H1 (cell line): ENCODE measurements at regions not wholly inside any gene's neighbourhood (a gene's known extent, or its start where the extent isn't known, plus 50 kb on each side); places are given as distances from the start of the nearest gene placed in this dataset.

ENCODE experiments used
- CTCF ChIA-PET: fragments of 300-600 bp; sonication (Branson Sonifier 250); formaldehyde crosslinking; loops from one replicate; lab custom pipeline; 2021; ENCODE audit not compliant: partially characterized antibody; lab: Charles Lee
- POLR2A ChIA-PET: fragments of 300-600 bp; sonication (Branson Sonifier 250); formaldehyde crosslinking; loops from one replicate; lab custom pipeline; 2021; ENCODE audit warnings: inconsistent platforms; ENCODE audit not compliant: partially characterized antibody; lab: Charles Lee
- DNase-seq, 2 experiments: peaks; one replicate each; pipeline versions ENCODE4 v3.0.0 to v3.0.0-alpha.2; 2010 to 2022; ENCODE audit warnings: low spot score in 2 of 2, low read depth in 1 of 2, mixed read lengths in 1 of 2
- FAIRE-seq: peaks from 2 replicates; lab custom pipeline; 2011; peaks lifted over from hg19 to GRCh38; lab: Jason Lieb, UNC
- H2AFZ ChIP-seq: 2 replicates; pipeline ENCODE4 v1.8.1; 2012; ENCODE audit warnings: low read length, inconsistent platforms
- H2AK5ac ChIP-seq: 2 replicates; pipeline ENCODE4 v1.6.1; 2013; ENCODE audit warnings: low read depth, low read length
- H2BK120ac ChIP-seq: replicated peaks from 2 replicates; pipeline ENCODE3; 2013; ENCODE audit warnings: low read depth, low read length, inconsistent platforms
- H2BK12ac ChIP-seq: 2 replicates; pipeline ENCODE4 v1.6.1; 2013; ENCODE audit warnings: low read depth, low read length
- H2BK15ac ChIP-seq: 2 replicates; pipeline ENCODE4 v1.6.1; 2013; ENCODE audit warnings: low read length
- H2BK20ac ChIP-seq: 2 replicates; pipeline ENCODE4 v1.6.1; 2013; ENCODE audit warnings: low read length
- H2BK5ac ChIP-seq: 2 replicates; pipeline ENCODE4 v1.6.1; 2013; ENCODE audit warnings: low read depth, low read length
- H3K14ac ChIP-seq: 2 replicates; pipeline ENCODE4 v1.6.1; 2013; ENCODE audit warnings: inconsistent platforms; ENCODE audit not compliant: insufficient read length
- H3K18ac ChIP-seq: 2 replicates; pipeline ENCODE4 v1.6.1; 2013; ENCODE audit warnings: low read length; ENCODE audit errors: extremely low read depth
- H3K23ac ChIP-seq: 2 replicates; pipeline ENCODE4 v1.6.1; 2013; ENCODE audit warnings: inconsistent platforms; ENCODE audit not compliant: insufficient read length
- H3K23me2 ChIP-seq: 2 replicates; pipeline ENCODE4 v1.6.1; 2013; ENCODE audit warnings: low read depth, low read length
- H3K27ac ChIP-seq: 2 replicates; pipeline ENCODE4 v1.6.1; 2011; ENCODE audit warnings: low read depth, low read length, inconsistent platforms
- H3K27me3 ChIP-seq, 4 experiments: replicated peaks in 1 of 4; 1 replicate in 1 of 4; 2 replicates in 3 of 4; pipeline versions ENCODE4 v1.6.1 to v1.8.1; 2011 to 2013; ENCODE audit warnings: low read length in 3 of 4, mild to moderate bottlenecking in 3 of 4, inconsistent platforms in 2 of 4, mixed read lengths in 2 of 4, moderate library complexity in 1 of 4; ENCODE audit not compliant: control insufficient read depth in 3 of 4, insufficient read depth in 3 of 4; ENCODE audit errors: extremely low read depth in 1 of 4
- H3K36me3 ChIP-seq, 4 experiments: 2 replicates each; pipeline versions ENCODE4 v1.6.1 to v1.8.1; 2011 to 2013; ENCODE audit warnings: mild to moderate bottlenecking in 4 of 4, low read length in 3 of 4, moderate library complexity in 2 of 4, control low read depth in 1 of 4, inconsistent platforms in 1 of 4; ENCODE audit not compliant: insufficient read depth in 4 of 4, control insufficient read depth in 2 of 4
- H3K4ac ChIP-seq: replicated peaks from 2 replicates; pipeline ENCODE3; 2013; ENCODE audit warnings: low read length, low read depth, mixed read lengths, inconsistent platforms; ENCODE audit not compliant: insufficient read length
- H3K4me1 ChIP-seq, 4 experiments: replicated peaks in 1 of 4; 1 replicate in 1 of 4; 2 replicates in 3 of 4; pipeline versions ENCODE4 v1.6.1 to v1.8.1; 2011 to 2013; ENCODE audit warnings: low read length in 3 of 4, inconsistent platforms in 2 of 4, mixed read lengths in 1 of 4; ENCODE audit not compliant: insufficient read depth in 4 of 4, control insufficient read depth in 3 of 4
- H3K4me2 ChIP-seq, 2 experiments: 2 replicates each; pipeline versions ENCODE4 v1.6.1 to v1.8.1; 2011 to 2013; ENCODE audit warnings: low read depth in 2 of 2, low read length in 2 of 2, control low read depth in 1 of 2, inconsistent platforms in 1 of 2, mild to moderate bottlenecking in 1 of 2; ENCODE audit not compliant: insufficient read depth in 1 of 2
- H3K4me3 ChIP-seq, 4 experiments: fragments of 200-600, 300-600 bp in 1 of 4; sonication (generic), shearing (Covaris generic), sonication (Bioruptor Twin) in 1 of 4; 2 replicates each; pipeline versions ENCODE4 v1.5.1 to v1.8.1; 2011 to 2016; ENCODE audit warnings: low read length in 4 of 4, low read depth in 3 of 4, control low read depth in 2 of 4, inconsistent platforms in 2 of 4, mild to moderate bottlenecking in 2 of 4, mixed read lengths in 1 of 4, moderate library complexity in 1 of 4; ENCODE audit not compliant: insufficient read depth in 2 of 4; ENCODE audit errors: extremely low read depth in 1 of 4
- H3K56ac ChIP-seq: replicated peaks from 2 replicates; pipeline ENCODE3; 2013; ENCODE audit warnings: low read depth, mild to moderate bottlenecking, mixed read lengths, low read length, inconsistent platforms; ENCODE audit not compliant: insufficient read length
- H3K79me1 ChIP-seq: 2 replicates; pipeline ENCODE4 v1.6.1; 2013; ENCODE audit warnings: low read depth, low read length, control low read depth
- H3K79me2 ChIP-seq, 2 experiments: 2 replicates each; pipeline versions ENCODE4 v1.6.1 to v1.8.1; 2012 to 2013; ENCODE audit warnings: low read length in 2 of 2, mild to moderate bottlenecking in 2 of 2, inconsistent platforms in 1 of 2; ENCODE audit not compliant: insufficient read depth in 2 of 2, control insufficient read depth in 1 of 2
- H3K9ac ChIP-seq, 4 experiments: replicated peaks in 1 of 4; 1 replicate in 1 of 4; 2 replicates in 3 of 4; pipeline versions ENCODE4 v1.6.1 to v1.8.1; 2011 to 2013; ENCODE audit warnings: low read depth in 3 of 4, low read length in 3 of 4, control low read depth in 2 of 4, mild to moderate bottlenecking in 2 of 4, moderate library complexity in 2 of 4, inconsistent platforms in 1 of 4; ENCODE audit errors: extremely low read depth in 1 of 4
- H3K9me3 ChIP-seq, 2 experiments: 2 replicates each; pipeline versions ENCODE4 v1.6.1 to v1.8.1; 2012 to 2013; ENCODE audit warnings: mild to moderate bottlenecking in 2 of 2, moderate library complexity in 2 of 2, control low read depth in 1 of 2, inconsistent platforms in 1 of 2, low read depth in 1 of 2, low read length in 1 of 2, mixed read lengths in 1 of 2; ENCODE audit not compliant: insufficient read depth in 2 of 2
- H4K20me1 ChIP-seq, 2 experiments: replicated peaks in 1 of 2; 2 replicates each; pipeline versions ENCODE3 to v1.8.1; 2011 to 2013; ENCODE audit warnings: inconsistent platforms in 2 of 2, low read length in 2 of 2, mild to moderate bottlenecking in 1 of 2; ENCODE audit not compliant: insufficient read depth in 2 of 2, control insufficient read depth in 1 of 2
- H4K5ac ChIP-seq: 2 replicates; pipeline ENCODE4 v1.6.1; 2013; ENCODE audit warnings: low read length, low read depth, mixed read lengths, inconsistent platforms; ENCODE audit not compliant: insufficient read length
- H4K8ac ChIP-seq: 2 replicates; pipeline ENCODE4 v1.8.0; 2013; ENCODE audit warnings: mild to moderate bottlenecking, moderate library complexity, low read length, inconsistent platforms; ENCODE audit not compliant: insufficient read depth; ENCODE audit errors: extremely low read depth
- H4K91ac ChIP-seq: replicated peaks from 2 replicates; pipeline ENCODE3; 2013; ENCODE audit warnings: low read length, mixed read lengths, inconsistent platforms; ENCODE audit not compliant: insufficient read length
- BCL11A ChIP-seq, 2 experiments: IDR thresholded peaks; one replicate each; pipeline ENCODE4 v1.6.1; 2011; ENCODE audit warnings: low read depth in 2 of 2, low read length in 2 of 2, mild to moderate bottlenecking in 2 of 2
- NANOG ChIP-seq: IDR thresholded peaks from 2 replicates; pipeline ENCODE4 v1.6.1; 2011; ENCODE audit warnings: low read length, low read depth, mild to moderate bottlenecking, inconsistent platforms; ENCODE audit not compliant: insufficient read depth, poor library complexity, severe bottlenecking
- NRF1 ChIP-seq: IDR thresholded peaks from 2 replicates; pipeline ENCODE4 v1.6.1; 2011; ENCODE audit warnings: mild to moderate bottlenecking, low read depth, low read length, improper control_type of control experiment
- POLR2AphosphoS5 ChIP-seq: IDR thresholded peaks from 2 replicates; pipeline ENCODE4 v1.6.1; 2011; ENCODE audit warnings: low read depth, low read length
- RBBP5 ChIP-seq: IDR thresholded peaks from 2 replicates; pipeline ENCODE4 v1.7.1; 2012; ENCODE audit warnings: low read depth, mild to moderate bottlenecking, inconsistent platforms, low read length, moderate library complexity, borderline replicate concordance
- SIN3A ChIP-seq, 2 experiments: IDR thresholded peaks in 1 of 2; conservative IDR thresholded peaks in 1 of 2; 2 replicates each; pipeline ENCODE4 v1.6.1; 2011 to 2012; ENCODE audit warnings: low read length in 2 of 2, improper control_type of control experiment in 1 of 2, low read depth in 1 of 2, mild to moderate bottlenecking in 1 of 2
- SIX5 ChIP-seq: IDR thresholded peaks from 2 replicates; pipeline ENCODE4 v1.6.1; 2011; ENCODE audit warnings: mild to moderate bottlenecking, low read depth, low read length
- TAF7 ChIP-seq: optimal IDR thresholded peaks from 2 replicates; pipeline ENCODE3; 2011; ENCODE audit warnings: low read depth, mild to moderate bottlenecking, inconsistent platforms, low read length, moderate library complexity, borderline replicate concordance
- YY1 ChIP-seq: IDR thresholded peaks from 2 replicates; pipeline ENCODE4 v1.6.1; 2011; ENCODE audit warnings: low read depth, mild to moderate bottlenecking, low read length
- WGBS, 2 experiments: shearing (Covaris generic) in 1 of 2; methylation state at CpG; one replicate each; pipeline versions ENCODE4 v1.1.6 to v1.1.7; 2013 to 2015; ENCODE audit warnings: low lambda C conversion rate in 2 of 2, mixed read lengths in 2 of 2, inconsistent platforms in 1 of 2, low coverage in 1 of 2, missing lambda C conversion rate in 1 of 2; ENCODE audit not compliant: insufficient replicate concordance in 2 of 2, insufficient coverage in 1 of 2, insufficient read length in 1 of 2; ENCODE audit errors: extremely low coverage in 1 of 2, missing lambda C conversion rate in 1 of 2; 5-methylcytosine and 5-hydroxymethylcytosine counted together

- TF ChIP-seq NANOG (no peak), YY1 (no peak), SIX5 (no peak), RBBP5 (no peak), POLR2AphosphoS5 (no peak), BCL11A (IDR thresholded peaks at IDR 0.05; ENCODE audit: low read depth in 2 of 2, low read length in 2 of 2) (no peak), SIN3A (conservative IDR thresholded peaks at IDR 0.05 in 1 of 2, IDR thresholded peaks at IDR 0.05 in 1 of 2; ENCODE audit: low read depth in 1 of 2, low read length in 2 of 2) (no peak), NRF1 (no peak), TAF7 (no peak)
- no peaks in the 10 kb centered on the region; a peak in 1 of 7 replicates for H3K4me1 ChIP-seq
- H3K9ac ChIP-seq: no peak overlapping the region
- H3K27me3 ChIP-seq: peaks cover 0 to 1% (median 0%) of the 10 kb centered on the region in 4 experiments; a peak in 1 of 7 replicates
- no peaks in the 10 kb centered on the region for H3K79me1 ChIP-seq
- no peak overlapping the region for H3K4me2 ChIP-seq
- H3K23ac ChIP-seq: no peak overlapping the region
- no peak overlapping the region for H3K4me3 ChIP-seq
- DNase-seq (no peak), FAIRE-seq (no peak)
- POLR2A ChIA-PET: no interaction called here
- H4K20me1 ChIP-seq: no peaks in the 10 kb centered on the region
- H3K9me3 ChIP-seq: no peaks in the 10 kb centered on the region
- H2BK120ac ChIP-seq: no peak overlapping the region
- WGBS, 2 experiments: 88% methylated on average over 1 of the region's 1 CpG; no CpG with 5 or more reads in 1 of the 2 experiments
- H2BK15ac ChIP-seq: no peak overlapping the region
- no peak overlapping the region for H3K4ac ChIP-seq
- H3K14ac ChIP-seq: no peak overlapping the region
- CTCF ChIA-PET: no interaction called here
- H3K23me2 ChIP-seq: no peaks in the 10 kb centered on the region
- no peak overlapping the region for H2BK12ac ChIP-seq
- H3K36me3 ChIP-seq: no peaks in the 10 kb centered on the region
- no peak overlapping the region for H2AK5ac ChIP-seq
- H3K27ac ChIP-seq: no peak overlapping the region
- no peak overlapping the region for H2BK5ac ChIP-seq
- H3K56ac ChIP-seq: no peak overlapping the region
- H4K5ac ChIP-seq: no peak overlapping the region
- H3K18ac ChIP-seq: no peak overlapping the region
- H4K8ac ChIP-seq: no peak overlapping the region
- no peak overlapping the region for H2BK20ac ChIP-seq
- no peaks in the 10 kb centered on the region for H3K79me2 ChIP-seq
- H2AFZ ChIP-seq: no peak overlapping the region
- H4K91ac ChIP-seq: no peak overlapping the region
Observed at GRCh38 chr5:144101616-144102015, 68.8 kb downstream of the YIPF5 start.
